GM19324 (cell line): ENCODE measurements at regions not wholly inside any gene's neighbourhood (a gene's known extent, or its start where the extent isn't known, plus 50 kb on each side); places are given as distances from the start of the nearest gene placed in this dataset.

ENCODE experiments used
- ATAC-seq: cut with Tn5 transposase; IDR thresholded peaks from one replicate; pipeline ENCODE4 v1.9.1; 2021; ENCODE audit warnings: mild to moderate bottlenecking, moderate library complexity; ENCODE audit not compliant: unreplicated experiment, low FRiP score

DNA sequence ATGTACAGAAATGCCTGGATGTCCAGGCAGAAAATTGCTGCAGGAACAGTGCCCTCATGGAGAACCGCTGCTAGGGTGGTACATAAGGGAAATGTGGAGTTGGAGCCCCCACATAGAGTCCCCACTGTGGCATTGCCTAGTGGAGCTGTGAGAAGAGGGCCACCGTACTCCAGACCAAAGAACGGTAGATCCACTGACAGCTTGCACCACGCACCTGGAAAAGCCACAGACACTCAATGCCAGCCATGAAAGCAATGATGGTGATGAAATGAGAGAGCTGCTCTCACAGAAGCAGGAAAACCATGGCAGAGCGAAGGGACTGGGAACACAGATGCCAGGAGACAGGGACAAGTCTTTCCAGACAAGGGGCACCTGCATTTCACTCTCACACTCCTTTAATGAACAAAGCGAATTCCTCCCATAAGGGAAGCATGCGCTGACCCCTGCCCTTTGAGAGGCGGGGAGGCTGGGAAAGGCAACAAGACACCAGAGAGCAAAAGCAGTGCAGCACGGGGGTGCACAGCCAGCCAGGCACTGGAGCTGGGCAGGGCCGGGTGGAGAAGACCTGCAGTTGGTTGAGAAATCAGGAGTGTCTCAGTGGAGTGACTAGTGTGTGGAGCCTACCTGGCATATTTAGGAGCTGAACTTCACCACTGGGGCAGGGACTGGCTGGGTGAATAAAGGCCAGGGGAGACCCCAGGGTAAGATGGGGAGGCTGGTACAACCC lies 1025.2 kb downstream of the TBC1D22A start:
- ATAC-seq: no peak

DNA sequence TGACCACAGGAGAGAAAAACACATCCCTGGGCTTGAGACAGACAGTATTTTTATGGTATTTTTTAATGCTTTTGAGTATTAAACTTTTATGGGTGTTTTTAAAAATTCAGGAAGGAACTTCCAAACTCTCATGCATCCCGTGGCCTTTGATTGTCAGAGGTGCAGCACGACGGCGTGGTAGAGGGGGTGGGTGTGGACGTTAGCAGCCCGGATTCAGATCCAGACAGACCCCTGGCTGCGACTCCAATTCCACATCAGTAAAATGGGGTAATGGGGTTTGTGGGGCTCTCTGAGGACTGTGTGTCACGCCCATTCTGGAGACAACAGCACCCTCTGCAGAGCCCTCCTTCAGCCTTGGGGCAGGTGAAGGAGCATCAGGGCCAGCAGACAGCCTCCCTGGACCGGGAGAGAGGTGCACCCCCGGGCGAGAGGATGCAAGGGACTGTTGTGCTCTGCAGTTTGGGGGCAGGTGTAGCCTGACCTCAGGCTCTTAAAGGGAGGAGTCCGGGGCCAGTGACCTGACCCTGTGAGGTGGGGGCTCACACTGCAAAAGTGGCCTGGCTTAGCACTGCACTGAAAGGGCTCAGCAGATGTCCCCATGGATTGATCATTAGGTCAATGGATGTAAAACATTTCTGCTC lies 1024.3 kb downstream of the TBC1D22A start:
- ATAC-seq: no peak

DNA sequence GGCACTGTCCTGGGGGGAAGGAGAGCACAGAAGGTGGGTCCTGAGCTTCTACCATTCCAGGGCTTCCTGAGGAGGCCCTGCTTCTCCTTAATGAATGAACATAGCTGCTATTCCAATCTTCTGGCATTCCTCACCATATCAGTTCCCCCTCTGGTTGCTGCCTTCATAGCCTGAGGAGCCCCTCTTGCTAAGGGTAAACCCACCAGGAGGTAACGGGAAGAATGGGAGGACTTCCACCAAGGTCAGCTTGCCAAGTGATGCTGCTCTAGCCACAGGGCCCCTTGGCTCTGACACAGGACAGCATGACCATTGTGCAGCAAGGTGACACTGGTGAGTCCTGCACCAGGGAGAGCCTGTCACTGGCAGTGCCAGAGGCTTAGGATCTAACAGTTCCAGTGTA lies 1022.5 kb downstream of the TBC1D22A start:
- no peak for ATAC-seq

DNA sequence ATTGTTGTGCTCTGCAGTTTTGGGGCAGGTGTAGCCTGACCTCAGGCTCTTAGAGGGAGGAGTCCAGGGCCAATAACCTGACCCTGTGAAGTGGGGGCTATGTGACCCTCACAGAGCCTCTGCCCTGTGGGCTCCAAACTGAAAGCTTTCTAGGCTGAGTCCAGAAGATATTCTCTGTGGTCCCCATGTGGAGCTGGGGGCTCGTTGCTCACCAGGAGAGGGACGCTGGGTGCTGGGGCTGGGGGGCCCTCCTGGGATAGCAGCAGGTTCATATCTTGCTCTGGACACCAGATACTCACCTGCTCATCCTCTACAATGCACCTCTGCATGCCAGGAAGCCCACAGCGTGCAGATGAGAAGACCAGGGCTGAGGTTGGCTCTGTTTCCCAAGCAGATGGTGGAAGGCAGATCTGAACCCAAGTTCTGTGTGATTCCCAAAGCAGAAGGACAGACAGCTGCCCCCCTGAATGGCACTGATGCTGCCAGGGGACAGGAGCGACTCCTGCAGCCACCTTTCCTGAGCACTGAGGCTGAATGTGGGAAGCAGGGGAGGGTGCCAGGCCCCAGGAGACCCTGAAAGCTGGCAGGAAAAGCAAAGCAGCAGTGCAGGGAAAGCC lies 1022.0 kb downstream of the TBC1D22A start:
- ATAC-seq: no peak

DNA sequence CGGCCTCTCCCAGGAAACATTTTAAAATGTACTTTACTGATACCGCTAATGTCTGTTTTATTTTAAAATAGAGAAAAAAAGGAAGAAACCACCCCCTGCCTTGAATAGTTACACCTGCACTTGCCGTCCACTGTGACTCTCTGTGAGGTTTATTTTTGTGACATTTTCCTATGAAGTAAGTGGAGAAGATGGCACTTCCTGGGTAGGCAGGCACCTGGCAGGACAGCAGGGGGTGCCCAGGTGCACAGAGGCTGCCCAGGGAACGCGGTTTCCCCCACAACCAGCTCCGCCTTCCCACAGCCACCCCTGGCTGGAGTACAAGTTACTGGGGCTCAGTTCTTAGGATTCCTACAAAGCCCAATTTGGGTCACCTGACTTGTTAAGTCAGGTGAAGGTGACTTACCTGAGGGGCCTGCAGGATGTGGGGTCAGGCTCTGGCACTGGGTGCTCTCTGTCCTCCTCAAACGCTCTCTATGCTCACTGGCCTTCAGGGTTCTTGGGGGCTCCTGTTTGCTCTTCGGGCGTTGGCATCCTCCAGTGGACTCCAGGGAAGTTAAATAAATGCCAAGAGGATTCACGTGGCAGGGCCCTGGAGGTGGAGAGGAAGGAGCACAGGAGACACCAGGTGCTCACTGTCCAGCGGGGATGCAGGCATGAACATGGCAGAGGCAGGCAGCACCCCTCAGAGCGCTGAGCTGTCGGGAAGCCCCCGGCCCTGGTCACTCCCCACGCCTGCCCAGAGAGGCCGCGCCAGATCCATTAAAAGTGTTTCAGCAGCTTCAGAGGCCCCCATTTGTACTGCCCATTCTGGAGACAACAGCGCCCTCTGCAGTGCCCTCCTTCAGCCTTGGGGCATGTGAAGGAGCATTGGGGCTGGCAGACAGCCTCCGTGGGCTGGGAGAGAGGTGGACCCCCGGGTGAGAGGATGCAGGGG lies 1021.2 kb downstream of the TBC1D22A start:
- ATAC-seq: no peak

DNA sequence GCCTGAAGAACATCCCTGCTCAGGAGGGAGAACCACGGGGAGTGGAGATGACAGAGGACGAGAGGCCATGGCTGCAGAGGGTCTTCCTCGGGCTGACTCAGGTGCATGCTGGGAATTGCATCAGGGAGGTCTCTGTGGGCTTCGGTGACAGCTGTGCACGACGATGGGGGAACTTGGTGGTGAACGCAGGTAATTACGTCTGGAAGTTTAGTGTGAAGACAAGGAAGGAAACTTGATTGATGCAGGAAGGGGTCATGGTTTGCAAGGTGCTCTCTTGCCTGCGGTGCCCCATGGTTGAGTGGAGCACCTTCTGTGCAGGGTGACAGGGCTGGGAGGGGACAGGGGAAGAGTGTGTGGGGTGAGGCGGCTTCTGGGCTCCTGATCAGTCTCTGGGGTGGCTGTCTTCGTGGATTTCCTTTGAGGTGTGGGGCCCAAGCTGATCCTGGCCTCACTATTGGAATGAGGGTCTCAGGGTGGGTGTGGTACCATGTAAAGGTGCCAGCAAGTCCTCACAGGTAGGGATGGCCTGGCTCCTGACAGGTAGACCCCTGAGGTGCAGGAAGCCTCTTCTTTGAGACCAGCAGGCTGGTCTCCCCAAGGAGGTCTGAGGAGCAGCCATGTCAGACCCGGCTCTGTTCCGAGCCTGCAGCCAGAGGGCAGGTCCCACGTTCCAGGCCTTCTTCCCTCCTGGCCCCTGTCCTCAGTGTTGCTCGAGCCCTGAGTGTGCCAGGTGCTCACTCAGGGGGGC lies 1020.1 kb downstream of the TBC1D22A start:
- ATAC-seq: no peak

DNA sequence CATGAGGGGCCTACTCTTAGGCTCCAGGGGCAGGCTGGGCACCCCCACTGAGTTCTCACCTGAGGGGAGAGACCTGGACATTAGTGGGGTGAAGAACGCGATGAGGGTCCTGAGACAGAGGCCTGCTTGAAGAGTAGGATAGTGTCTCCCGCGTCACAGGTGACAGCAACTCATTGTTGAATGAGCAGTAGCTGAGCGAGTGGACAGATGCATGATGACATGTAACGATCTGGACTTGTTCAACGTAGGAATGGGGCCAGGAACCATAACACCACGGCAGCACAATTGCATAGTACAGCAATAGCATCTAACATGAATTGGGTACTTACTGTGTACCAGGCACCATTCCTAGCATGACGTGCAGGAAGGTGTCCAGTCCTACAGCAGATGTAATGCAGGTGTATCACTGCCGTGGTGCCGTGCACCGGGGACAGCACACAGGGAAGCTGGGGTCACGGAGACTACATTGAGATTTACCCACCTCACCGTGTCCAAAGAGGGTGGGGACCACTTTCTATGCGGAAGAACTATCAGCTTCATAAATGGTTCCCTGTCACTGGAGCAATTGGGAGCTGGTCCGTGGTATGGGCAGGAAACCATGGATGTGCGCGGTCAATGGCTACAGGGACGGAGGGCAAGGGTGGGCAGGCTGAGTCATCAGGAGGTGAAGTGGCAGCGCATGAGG lies 1019.1 kb downstream of the TBC1D22A start:
- ATAC-seq: no peak

DNA sequence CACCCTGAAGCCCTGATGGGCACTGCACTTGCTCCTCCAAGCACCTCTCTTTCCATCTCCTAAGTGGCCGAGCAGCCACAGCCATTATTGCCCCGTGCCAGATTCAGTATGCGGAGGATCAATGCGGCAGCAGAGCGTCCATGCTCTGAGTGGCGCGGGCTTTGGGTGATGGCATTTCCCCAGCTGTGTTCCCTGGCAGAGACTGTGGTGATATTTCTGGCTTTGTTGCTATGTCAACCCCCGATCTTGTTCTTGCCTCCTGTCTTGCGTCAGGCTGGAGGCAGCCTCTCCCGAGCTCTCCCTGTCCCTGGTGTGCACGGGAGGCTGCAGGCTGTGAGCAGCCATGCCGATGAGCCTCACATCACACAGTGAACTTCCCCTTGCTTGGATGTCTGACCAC lies 1018.6 kb downstream of the TBC1D22A start:
- no peak for ATAC-seq

DNA sequence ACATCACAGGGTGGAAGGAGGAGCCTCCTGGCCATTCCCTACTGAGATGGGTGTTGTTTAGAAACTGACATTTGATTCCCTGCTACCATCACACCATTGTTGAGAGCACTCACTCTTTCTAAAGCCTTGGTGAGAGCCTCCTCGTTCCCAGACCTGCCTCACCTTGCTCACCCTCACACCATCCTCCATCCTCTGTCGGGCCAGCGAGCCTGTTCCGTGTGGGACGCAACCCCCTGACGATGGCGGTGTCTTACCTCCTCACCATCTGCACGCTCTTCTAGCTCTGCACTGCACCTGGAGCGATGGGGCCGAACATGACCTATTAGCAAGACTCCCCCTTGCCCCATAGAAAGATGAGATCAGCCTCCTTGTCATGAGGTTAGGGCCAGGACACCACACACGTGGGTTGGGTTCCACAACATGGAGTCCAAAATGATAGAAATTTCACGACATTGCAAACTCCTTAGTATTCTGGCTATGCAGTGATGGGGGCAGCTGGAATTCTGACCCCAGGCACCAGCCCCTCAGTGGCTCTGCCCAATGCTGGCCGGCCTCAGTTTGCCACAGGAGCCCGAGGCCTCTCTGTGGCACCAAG lies 1017.9 kb downstream of the TBC1D22A start:
- ATAC-seq: no peak

DNA sequence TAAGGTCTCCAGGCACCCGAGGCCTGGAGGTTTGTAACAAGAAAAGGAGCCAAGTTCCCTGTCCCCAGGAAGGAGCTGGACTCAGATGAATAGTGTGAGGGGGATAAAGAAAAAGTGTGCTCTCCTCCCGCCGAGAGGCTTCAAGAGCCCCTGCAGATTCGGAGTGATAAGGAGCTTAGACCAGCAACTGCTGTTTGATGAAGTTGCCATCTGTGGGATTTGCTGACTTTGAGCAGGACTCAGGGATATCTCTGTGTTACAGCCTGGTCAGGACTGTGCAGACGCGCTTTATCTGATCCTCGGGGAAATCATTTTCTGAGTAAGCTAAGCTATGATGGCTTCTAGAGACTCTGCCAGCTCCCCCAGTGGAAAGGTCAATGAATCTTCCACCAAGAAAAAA lies 1017.0 kb downstream of the TBC1D22A start:
- ATAC-seq: no peak

DNA sequence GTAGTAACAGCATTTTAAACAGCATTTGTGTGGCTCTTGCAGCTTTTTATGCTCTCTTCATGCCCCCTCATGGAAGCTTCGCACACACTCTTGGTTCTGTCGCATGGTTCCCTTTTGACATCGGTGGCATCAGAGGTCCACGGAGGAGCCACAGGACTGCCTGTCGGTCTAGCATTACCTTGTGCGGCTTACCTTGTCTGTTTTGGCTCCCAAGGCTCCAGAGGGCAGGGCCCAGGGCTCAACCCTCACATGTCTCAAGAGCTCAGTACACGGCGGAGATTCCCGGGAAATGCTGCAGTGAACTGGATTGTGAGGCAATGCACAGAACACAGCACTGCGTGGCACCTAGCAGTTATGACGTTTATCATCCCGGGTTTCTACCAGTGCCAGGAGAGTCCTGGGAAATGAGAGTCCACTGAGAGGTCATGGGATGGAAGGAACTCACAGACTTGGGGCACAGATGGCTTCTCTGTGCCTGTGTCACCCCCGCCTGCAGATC lies 1015.8 kb downstream of the TBC1D22A start:
- ATAC-seq: no peak

DNA sequence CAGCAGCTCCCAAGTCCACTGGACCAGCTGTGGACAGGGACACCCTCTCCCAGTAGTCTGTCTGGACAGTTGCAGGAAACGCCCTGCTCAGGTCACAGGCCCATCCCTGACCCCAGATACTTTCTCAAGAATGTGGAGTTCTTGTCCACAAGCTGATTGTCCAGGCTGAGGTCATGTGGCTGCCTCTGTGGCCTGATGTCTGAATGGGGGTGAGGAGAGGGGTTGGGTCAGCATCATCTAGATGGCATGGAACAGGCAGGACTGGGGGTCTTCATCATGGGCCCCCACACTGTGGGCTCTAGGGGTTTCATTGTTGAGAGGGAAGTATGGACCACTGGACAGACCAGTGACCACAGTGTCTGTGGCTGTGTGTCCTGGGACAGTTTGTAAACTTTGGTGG lies 1015.0 kb downstream of the TBC1D22A start:
- ATAC-seq: no peak

DNA sequence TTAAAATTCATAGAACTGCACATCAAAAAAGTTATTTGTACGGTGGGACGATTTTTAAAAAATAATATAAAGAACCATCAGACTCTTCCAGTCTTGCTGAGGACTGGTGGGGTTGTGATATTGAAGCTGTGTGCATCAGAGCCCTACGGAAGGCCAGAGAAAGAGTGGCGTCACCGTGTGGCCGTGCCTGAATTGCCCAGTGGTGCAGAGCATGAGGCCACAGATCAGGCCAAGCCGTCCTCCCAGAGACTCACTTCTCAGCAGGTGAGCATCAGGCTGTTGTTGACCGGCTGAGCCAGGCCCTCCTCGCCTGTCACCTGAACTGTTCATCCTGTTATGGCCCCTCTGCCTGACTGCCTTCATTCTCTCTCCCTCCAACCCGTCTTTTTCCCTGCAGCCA lies 1013.9 kb downstream of the TBC1D22A start:
- no peak for ATAC-seq

DNA sequence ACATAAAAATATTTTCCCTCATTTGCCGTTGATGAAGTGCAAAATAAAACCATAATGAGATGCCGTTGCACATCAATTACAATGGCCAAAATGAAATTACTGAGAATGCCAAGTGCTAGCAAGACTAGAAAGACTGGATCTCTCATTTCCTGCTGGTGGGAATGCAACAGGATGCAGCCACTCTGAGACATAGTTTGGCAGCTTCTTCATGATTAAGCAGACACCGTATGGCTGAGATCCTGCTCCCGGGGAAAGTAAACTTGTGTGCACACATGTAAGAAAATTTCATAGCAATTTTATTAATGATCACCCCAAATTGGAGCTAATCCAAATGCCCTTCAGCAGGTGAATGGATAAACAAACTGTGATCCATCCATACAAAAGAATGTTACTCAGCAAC lies 1013.2 kb downstream of the TBC1D22A start:
- ATAC-seq: no peak

DNA sequence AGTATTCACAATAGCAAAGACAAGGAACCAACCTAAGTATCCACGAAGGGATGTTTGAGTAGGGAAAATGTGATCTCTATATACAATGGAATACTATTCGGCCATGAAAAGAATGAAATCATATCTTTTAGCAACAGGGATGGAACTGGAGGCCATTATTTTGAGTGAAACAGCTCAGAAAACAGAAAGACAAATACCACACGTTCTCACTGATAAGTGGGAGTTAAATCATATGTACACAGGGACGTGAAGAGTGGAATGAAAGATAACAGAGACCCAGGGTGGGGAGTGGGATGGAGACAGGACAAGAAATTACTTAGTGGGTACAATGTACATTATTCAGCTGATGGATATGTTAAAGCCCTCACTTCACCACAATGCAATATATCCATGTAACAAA lies 1012.7 kb downstream of the TBC1D22A start:
- no peak for ATAC-seq

DNA sequence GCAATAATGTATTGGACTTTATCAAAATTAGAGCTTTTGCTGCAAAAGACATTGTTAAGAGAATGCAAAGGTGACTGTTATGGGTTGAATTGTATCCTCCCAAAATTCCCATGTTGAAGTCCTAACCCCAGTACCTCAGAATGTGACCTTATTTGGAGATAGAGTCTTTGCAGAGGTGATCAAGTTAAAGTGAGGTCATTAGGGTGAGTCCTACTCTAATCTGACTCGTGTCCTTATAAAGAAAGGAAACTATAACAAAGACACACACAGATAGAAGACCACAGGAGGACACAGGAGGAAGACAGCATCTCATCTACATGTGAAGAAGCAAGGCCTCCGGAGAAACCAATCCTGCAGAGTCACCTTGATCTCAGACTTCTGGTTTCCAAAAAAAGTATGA lies 1011.2 kb downstream of the TBC1D22A start:
- no peak for ATAC-seq

DNA sequence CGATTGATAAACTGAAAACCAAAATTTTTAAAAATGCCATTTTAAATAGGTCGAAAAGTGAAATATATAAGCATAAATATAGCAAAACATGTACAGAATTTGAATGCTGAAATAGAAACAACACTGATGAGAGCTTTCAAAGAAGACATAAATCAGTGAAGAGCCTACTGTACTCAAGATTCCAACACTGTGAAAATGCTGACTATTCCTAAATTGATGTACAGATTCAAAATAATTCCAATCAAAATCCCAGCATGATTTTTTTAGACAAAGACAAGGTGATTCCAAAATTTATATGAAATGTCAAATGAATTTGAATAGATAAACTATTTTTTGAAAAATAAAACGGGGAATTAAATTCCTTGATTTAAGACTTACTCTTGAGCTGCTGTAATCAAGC lies 1010.4 kb downstream of the TBC1D22A start:
- ATAC-seq: no peak

DNA sequence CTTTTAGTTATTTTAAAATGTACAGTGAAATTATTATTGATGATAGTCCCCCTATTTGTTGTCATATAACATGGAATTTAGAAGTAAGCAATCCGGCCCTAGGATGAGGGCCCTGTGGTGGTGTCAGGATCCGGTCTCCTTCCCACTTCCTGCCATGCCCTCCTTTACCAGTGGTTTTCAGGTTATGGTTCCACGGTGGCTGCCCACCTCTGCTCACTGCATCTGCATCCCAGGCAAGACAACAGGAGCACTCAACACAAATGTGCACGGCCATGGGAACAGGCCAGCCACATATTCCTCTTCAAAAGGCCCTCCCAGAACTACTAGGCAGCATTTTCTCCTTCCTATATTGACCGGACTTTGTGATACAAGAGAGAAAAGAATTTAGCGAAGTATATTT lies 1007.2 kb downstream of the TBC1D22A start:
- ATAC-seq: no peak

DNA sequence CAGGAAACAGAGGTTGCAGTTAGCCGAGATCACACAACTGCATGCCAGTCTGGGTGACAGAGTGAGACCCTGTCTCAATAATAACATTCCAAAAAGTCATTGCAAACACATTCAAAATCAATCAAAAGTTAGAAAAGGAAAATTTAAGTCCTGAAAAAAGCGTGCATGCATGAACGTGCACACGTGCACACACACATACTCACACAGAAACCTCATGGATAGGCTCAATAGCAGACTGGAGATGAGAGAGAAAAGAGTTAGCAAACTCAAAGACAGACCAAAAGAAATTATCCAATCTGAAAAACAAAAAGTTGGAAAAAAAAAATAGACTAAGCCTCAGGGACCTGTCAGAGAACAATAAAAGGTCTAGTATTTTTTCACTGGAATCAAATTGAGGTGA lies 1005.6 kb downstream of the TBC1D22A start:
- ATAC-seq: no peak
